Peyer's patch (tissue), 4 donors: ENCODE measurements at regions not wholly inside any gene's neighbourhood (a gene's known extent, or its start where the extent isn't known, plus 50 kb on each side); places are given as distances from the start of the nearest gene placed in this dataset.

Source experiments
- POLR2A ChIP-seq, 2 donors: fragments of 450-650 bp; IDR thresholded peaks; one replicate each; pipeline ENCODE4 v1.5.1; 2017; ENCODE audit warnings: antibody characterized with exemption in 2 of 2, mild to moderate bottlenecking in 2 of 2, moderate library complexity in 2 of 2
- TF ChIP-seq, protein P1 (sequence below), 6 experiments: fragments of 450-650 bp in 4 of 6; fragments of 200-600 bp in 2 of 6; sonication (generic) in 1 of 6; IDR thresholded peaks; one replicate each; pipeline ENCODE4 v1.5.1; 2017 to 2019; ENCODE audit warnings: antibody characterized with exemption in 6 of 6, mild to moderate bottlenecking in 3 of 6, moderate library complexity in 1 of 6

DNA sequence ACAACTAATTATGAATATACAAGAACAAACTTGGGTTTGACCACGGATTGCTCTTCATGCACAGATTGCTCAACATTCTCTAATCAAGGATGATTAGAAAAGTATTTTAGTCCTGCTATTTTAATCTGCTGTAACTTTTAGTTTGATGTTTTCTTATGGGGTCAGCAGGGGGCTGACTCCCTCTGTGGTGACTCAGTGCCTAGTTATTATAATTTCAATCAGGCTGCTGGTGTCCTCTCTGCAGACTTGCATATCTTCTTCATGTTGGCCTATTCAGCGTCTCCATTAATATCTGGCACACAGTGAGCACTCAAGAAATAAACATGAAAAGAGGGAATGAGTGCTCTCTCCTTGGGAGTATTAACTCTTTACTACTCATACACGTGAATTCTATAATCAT, 223.8 kb upstream of the DDI1 start:
- TF ChIP-seq, protein P1, sequence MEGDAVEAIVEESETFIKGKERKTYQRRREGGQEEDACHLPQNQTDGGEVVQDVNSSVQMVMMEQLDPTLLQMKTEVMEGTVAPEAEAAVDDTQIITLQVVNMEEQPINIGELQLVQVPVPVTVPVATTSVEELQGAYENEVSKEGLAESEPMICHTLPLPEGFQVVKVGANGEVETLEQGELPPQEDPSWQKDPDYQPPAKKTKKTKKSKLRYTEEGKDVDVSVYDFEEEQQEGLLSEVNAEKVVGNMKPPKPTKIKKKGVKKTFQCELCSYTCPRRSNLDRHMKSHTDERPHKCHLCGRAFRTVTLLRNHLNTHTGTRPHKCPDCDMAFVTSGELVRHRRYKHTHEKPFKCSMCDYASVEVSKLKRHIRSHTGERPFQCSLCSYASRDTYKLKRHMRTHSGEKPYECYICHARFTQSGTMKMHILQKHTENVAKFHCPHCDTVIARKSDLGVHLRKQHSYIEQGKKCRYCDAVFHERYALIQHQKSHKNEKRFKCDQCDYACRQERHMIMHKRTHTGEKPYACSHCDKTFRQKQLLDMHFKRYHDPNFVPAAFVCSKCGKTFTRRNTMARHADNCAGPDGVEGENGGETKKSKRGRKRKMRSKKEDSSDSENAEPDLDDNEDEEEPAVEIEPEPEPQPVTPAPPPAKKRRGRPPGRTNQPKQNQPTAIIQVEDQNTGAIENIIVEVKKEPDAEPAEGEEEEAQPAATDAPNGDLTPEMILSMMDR (IDR thresholded peaks at IDR 0.05): no peak
- TF ChIP-seq POLR2A (IDR thresholded peaks at IDR 0.05): no peak
